Activated CD4-positive, alpha-beta memory T cell treated with anti-CD3 and anti-CD28 coated beads, Interleukin-2, amount 10 ng/mL, durations not matched to agents 7 days and 5 days (primary cell): ENCODE measurements at regions not wholly inside any gene's neighbourhood (a gene's known extent, or its start where the extent isn't known, plus 50 kb on each side); places are given as distances from the start of the nearest gene placed in this dataset.

Experiments
- CTCF ChIA-PET: fragments of 350-600 bp; sonication (Branson Sonifier 250); formaldehyde crosslinking; loops from one replicate; lab custom pipeline; 2021; ENCODE audit warnings: antibody characterized with exemption, inconsistent platforms; lab: Charles Lee
- POLR2A ChIA-PET: fragments of 350-600 bp; sonication (Branson Sonifier 250); formaldehyde crosslinking; loops from one replicate; lab custom pipeline; 2021; ENCODE audit warnings: antibody characterized with exemption; lab: Charles Lee
- DNase-seq: peaks from one replicate; pipeline ENCODE4 v3.0.0-alpha.2; 2020
- H3K27ac Mint-ChIP-seq: one replicate; pipeline ENCODE4 v1.8.0; 2021; ENCODE audit warnings: mild to moderate bottlenecking, mixed read lengths
- H3K27me3 Mint-ChIP-seq: one replicate; pipeline ENCODE4 v1.8.0; 2021; ENCODE audit warnings: mixed read lengths
- H3K36me3 Mint-ChIP-seq: one replicate; pipeline ENCODE4 v1.8.0; 2021; ENCODE audit warnings: low read depth, mixed read lengths
- H3K4me1 Mint-ChIP-seq: one replicate; pipeline ENCODE4 v1.8.0; 2021; ENCODE audit warnings: mixed read lengths
- H3K4me3 Mint-ChIP-seq: one replicate; pipeline ENCODE4 v1.8.0; 2021; ENCODE audit warnings: mild to moderate bottlenecking, mixed read lengths
- H3K9me3 Mint-ChIP-seq: one replicate; pipeline ENCODE4 v1.8.0; 2021; ENCODE audit warnings: mixed read lengths

- POLR2A ChIA-PET = no interaction called here
- CTCF ChIA-PET = no interaction called here
- peaks cover 2% of the 10 kb centered on the region for H3K9me3 Mint-ChIP-seq
Observed at GRCh38 chr9:7984203-7984602, 184.6 kb upstream of the DMAC1 start.

GRCh38 chr9:7983490-7983889 lies 183.9 kb upstream of the DMAC1 start:
- H3K9me3 Mint-ChIP-seq = no peaks in the 10 kb centered on the region
- no peak overlapping the region for H3K4me3 Mint-ChIP-seq
- peaks cover 3% of the 10 kb centered on the region for H3K27me3 Mint-ChIP-seq
- ChIA-PET POLR2A (interaction anchor here (1.1 to 1.2 kb wide), 2 partner anchors 16 to 185 kb away, joined by 3 read pairs; no protein-coding TSS in a partner anchor), CTCF (no interaction called here)
- H3K4me1 Mint-ChIP-seq = peaks cover 36% of the 10 kb centered on the region
- H3K36me3 Mint-ChIP-seq = peaks cover 3% of the 10 kb centered on the region
- no peak overlapping the region for H3K27ac Mint-ChIP-seq
- no peak for DNase-seq

More at GRCh38 chr9:7984203-7984602, 184.6 kb upstream of the DMAC1 start:
- DNase-seq = no peak
- H3K36me3 Mint-ChIP-seq = peaks cover 3% of the 10 kb centered on the region
- peaks cover 3% of the 10 kb centered on the region for H3K27me3 Mint-ChIP-seq
- H3K27ac Mint-ChIP-seq = no peak overlapping the region
- no peak overlapping the region for H3K4me3 Mint-ChIP-seq
- H3K4me1 Mint-ChIP-seq = peaks cover 33% of the 10 kb centered on the region

GRCh38 chr9:7982907-7983306 lies 183.3 kb upstream of the DMAC1 start:
- Mint-ChIP-seq H3K4me1 (peaks cover 41% of the 10 kb centered on the region), H3K27ac (peak overlapping the region; percentile 71), H3K36me3 (peaks cover 3% of the 10 kb centered on the region), H3K9me3 (no peaks in the 10 kb centered on the region), H3K27me3 (peaks cover 3% of the 10 kb centered on the region), H3K4me3 (no peak overlapping the region)
- DNase-seq = no peak
- ChIA-PET POLR2A (interaction anchor here (1.1 to 1.2 kb wide), 2 partner anchors 16 to 184 kb away, joined by 3 read pairs; no protein-coding TSS in a partner anchor), CTCF (no interaction called here)

GRCh38 chr9:7980691-7981289 lies 181.2 kb upstream of the DMAC1 start:
- Mint-ChIP-seq H3K4me3 (no peak overlapping the region), H3K4me1 (peaks cover 60% of the 10 kb centered on the region), H3K27me3 (peaks cover 2% of the 10 kb centered on the region), H3K9me3 (no peaks in the 10 kb centered on the region), H3K36me3 (peaks cover 3% of the 10 kb centered on the region), H3K27ac (no peak overlapping the region)
- CTCF ChIA-PET = no interaction called here
- DNase-seq = no peak
- POLR2A ChIA-PET = no interaction called here

- Mint-ChIP-seq H3K9me3 (no peaks in the 10 kb centered on the region), H3K36me3 (peaks cover 3% of the 10 kb centered on the region), H3K4me3 (no peak overlapping the region), H3K4me1 (peaks cover 66% of the 10 kb centered on the region), H3K27me3 (peaks cover 2% of the 10 kb centered on the region), H3K27ac (no peak overlapping the region)
- ChIA-PET POLR2A (no interaction called here), CTCF (no interaction called here)
- DNase-seq = no peak
Observed at GRCh38 chr9:7980041-7980440, 180.5 kb upstream of the DMAC1 start.

GRCh38 chr9:7979611-7980010 lies 180.0 kb upstream of the DMAC1 start:
- CTCF ChIA-PET = no interaction called here
- Mint-ChIP-seq H3K36me3 (peaks cover 3% of the 10 kb centered on the region), H3K4me3 (no peak overlapping the region), H3K9me3 (no peaks in the 10 kb centered on the region), H3K27ac (no peak overlapping the region), H3K27me3 (peaks cover 2% of the 10 kb centered on the region), H3K4me1 (peaks cover 71% of the 10 kb centered on the region)
- POLR2A ChIA-PET = no interaction called here
- DNase-seq = no peak

GRCh38 chr9:7977586-7977985 lies 178.0 kb upstream of the DMAC1 start:
- no peak for DNase-seq
- CTCF ChIA-PET = no interaction called here
- Mint-ChIP-seq H3K36me3 (peaks cover 3% of the 10 kb centered on the region), H3K4me3 (no peak overlapping the region), H3K27ac (peak overlapping the region; percentile 7), H3K4me1 (peaks cover 68% of the 10 kb centered on the region), H3K9me3 (no peaks in the 10 kb centered on the region), H3K27me3 (peaks cover 2% of the 10 kb centered on the region)
- POLR2A ChIA-PET = interaction anchor here (2.2 kb wide), 1 partner anchor 179 kb away, joined by 10 read pairs; the partner anchor contains the start of gene DMAC1

GRCh38 chr9:7976856-7977255 lies 177.3 kb upstream of the DMAC1 start:
- peak overlapping the region; percentile 84 for H3K27ac Mint-ChIP-seq
- DNase-seq = no peak
- no peak overlapping the region for H3K4me3 Mint-ChIP-seq
- peaks cover 2% of the 10 kb centered on the region for H3K27me3 Mint-ChIP-seq
- CTCF ChIA-PET = no interaction called here
- POLR2A ChIA-PET = interaction anchor here (1.2 to 2.2 kb wide), 5 partner anchors 10 to 442 kb away, joined by 3 to 18 read pairs (median 4); partner anchors contain the start of gene DMAC1
- H3K9me3 Mint-ChIP-seq = no peaks in the 10 kb centered on the region
- H3K36me3 Mint-ChIP-seq = peaks cover 3% of the 10 kb centered on the region
- peaks cover 64% of the 10 kb centered on the region for H3K4me1 Mint-ChIP-seq

- Mint-ChIP-seq H3K27me3 (peaks cover 2% of the 10 kb centered on the region), H3K4me3 (peak overlapping the region; percentile 18), H3K27ac (peak overlapping the region; percentile 84), H3K4me1 (peaks cover 58% of the 10 kb centered on the region), H3K36me3 (no peaks in the 10 kb centered on the region), H3K9me3 (no peaks in the 10 kb centered on the region)
- POLR2A ChIA-PET = interaction anchor here (1.2 to 2.2 kb wide), 5 partner anchors 10 to 442 kb away, joined by 3 to 18 read pairs (median 4); partner anchors contain the start of gene DMAC1
- DNase-seq = peak; percentile 72
- CTCF ChIA-PET = no interaction called here
Observed at GRCh38 chr9:7976167-7976755, 176.7 kb upstream of the DMAC1 start.

GRCh38 chr9:7975336-7975735 lies 175.8 kb upstream of the DMAC1 start:
- no peak overlapping the region for H3K4me3 Mint-ChIP-seq
- no peaks in the 10 kb centered on the region for H3K9me3 Mint-ChIP-seq
- CTCF ChIA-PET = no interaction called here
- H3K36me3 Mint-ChIP-seq = no peaks in the 10 kb centered on the region
- POLR2A ChIA-PET = no interaction called here
- no peak for DNase-seq
- H3K4me1 Mint-ChIP-seq = peaks cover 51% of the 10 kb centered on the region
- peak overlapping the region; percentile 62 for H3K27ac Mint-ChIP-seq
- peaks cover 2% of the 10 kb centered on the region for H3K27me3 Mint-ChIP-seq

- peaks cover 47% of the 10 kb centered on the region for H3K4me1 Mint-ChIP-seq
- ChIA-PET POLR2A (no interaction called here), CTCF (no interaction called here)
- no peaks in the 10 kb centered on the region for H3K36me3 Mint-ChIP-seq
- no peak overlapping the region for H3K4me3 Mint-ChIP-seq
- no peaks in the 10 kb centered on the region for H3K27me3 Mint-ChIP-seq
- H3K27ac Mint-ChIP-seq = peak overlapping the region; percentile 62
- peak; percentile 25 for DNase-seq
- no peaks in the 10 kb centered on the region for H3K9me3 Mint-ChIP-seq
Observed at GRCh38 chr9:7974335-7974960, 174.9 kb upstream of the DMAC1 start.

GRCh38 chr9:7973123-7973522 lies 173.5 kb upstream of the DMAC1 start:
- CTCF ChIA-PET = no interaction called here
- H3K9me3 Mint-ChIP-seq = no peaks in the 10 kb centered on the region
- POLR2A ChIA-PET = no interaction called here

GRCh38 chr9:7970681-7971330 lies 171.2 kb upstream of the DMAC1 start:
- Mint-ChIP-seq H3K4me1 (peaks cover 29% of the 10 kb centered on the region), H3K36me3 (no peaks in the 10 kb centered on the region), H3K27me3 (no peaks in the 10 kb centered on the region), H3K4me3 (no peak overlapping the region), H3K9me3 (no peaks in the 10 kb centered on the region), H3K27ac (no peak overlapping the region)
- CTCF ChIA-PET = no interaction called here
- POLR2A ChIA-PET = no interaction called here
- no peak for DNase-seq

More at GRCh38 chr9:7973123-7973522, 173.5 kb upstream of the DMAC1 start:
- H3K36me3 Mint-ChIP-seq = no peaks in the 10 kb centered on the region
- peaks cover 41% of the 10 kb centered on the region for H3K4me1 Mint-ChIP-seq
- H3K27me3 Mint-ChIP-seq = no peaks in the 10 kb centered on the region
- DNase-seq = no peak
- H3K27ac Mint-ChIP-seq = no peak overlapping the region
- no peak overlapping the region for H3K4me3 Mint-ChIP-seq
